Smooth muscle cell (in vitro differentiated cells): ENCODE measurements at regions not wholly inside any gene's neighbourhood (a gene's known extent, or its start where the extent isn't known, plus 50 kb on each side); places are given as distances from the start of the nearest gene placed in this dataset.

ENCODE experiments used
- DNase-seq: peaks from one replicate; lab custom pipeline; 2025; ENCODE audit not compliant: unreplicated experiment; lab: John Stamatoyannopoulos, UW
- H2AFZ ChIP-seq: fragments of 200-600 bp; sonication (generic); 2 replicates; pipeline ENCODE4 v1.6.0; 2016; ENCODE audit warnings: antibody characterized with exemption, low read depth, mild to moderate bottlenecking
- H3F3A ChIP-seq: fragments of 200-600 bp; sonication (generic); 2 replicates; pipeline ENCODE4 v1.6.0; 2017; ENCODE audit warnings: antibody characterized with exemption, low read depth
- H3K27ac ChIP-seq: fragments of 200-600 bp; sonication (generic); 2 replicates; pipeline ENCODE4 v1.5.1; 2016; ENCODE audit warnings: low read depth, mild to moderate bottlenecking
- H3K27me3 ChIP-seq: fragments of 200-600 bp; sonication (generic); 2 replicates; pipeline ENCODE4 v1.6.1; 2016; ENCODE audit warnings: low read depth, mild to moderate bottlenecking
- H3K36me3 ChIP-seq: fragments of 200-600 bp; sonication (generic); 2 replicates; pipeline ENCODE4 v1.5.1; 2016; ENCODE audit warnings: low read depth
- H3K4me1 ChIP-seq: fragments of 200-600 bp; sonication (generic); 2 replicates; pipeline ENCODE4 v1.5.1; 2016; ENCODE audit warnings: low read depth
- H3K4me2 ChIP-seq: fragments of 200-600 bp; sonication (generic); 2 replicates; pipeline ENCODE4 v1.6.0; 2016; ENCODE audit warnings: mild to moderate bottlenecking
- H3K4me3 ChIP-seq: fragments of 200-600 bp; sonication (generic); 2 replicates; pipeline ENCODE4 v1.5.1; 2016; ENCODE audit warnings: mild to moderate bottlenecking
- H3K79me2 ChIP-seq: fragments of 200-600 bp; sonication (generic); 2 replicates; pipeline ENCODE4 v1.6.0; 2016; ENCODE audit warnings: low read depth, mild to moderate bottlenecking
- H3K9ac ChIP-seq: fragments of 200-600 bp; sonication (generic); 2 replicates; pipeline ENCODE4 v1.6.0; 2016; ENCODE audit warnings: low read depth
- H3K9me3 ChIP-seq: fragments of 200-600 bp; sonication (generic); replicated peaks from 2 replicates; pipeline ENCODE4 v1.5.1; 2016; ENCODE audit warnings: low read depth
- H4K20me1 ChIP-seq: fragments of 200-600 bp; sonication (generic); 2 replicates; pipeline ENCODE4 v1.6.0; 2016; ENCODE audit warnings: low read depth
- CTCF ChIP-seq: fragments of 200-600 bp; sonication (generic); IDR thresholded peaks from 2 replicates; pipeline ENCODE4 v1.5.1; 2017; ENCODE audit warnings: borderline replicate concordance, mild to moderate bottlenecking, antibody characterized with exemption; ENCODE audit not compliant: insufficient read depth, poor library complexity, severe bottlenecking
- WGBS: methylation state at CpG from one replicate; pipeline ENCODE4 v1.1.7; 2016; ENCODE audit warnings: low lambda C conversion rate; 5-methylcytosine and 5-hydroxymethylcytosine counted together

- Histone ChIP-seq H3F3A (no peaks in the 10 kb centered on the region), H3K36me3 (no peaks in the 10 kb centered on the region), H3K27ac (no peak overlapping the region), H3K9me3 (no peaks in the 10 kb centered on the region), H3K79me2 (no peaks in the 10 kb centered on the region), H4K20me1 (no peaks in the 10 kb centered on the region), H3K4me1 (no peaks in the 10 kb centered on the region), H3K4me3 (no peak overlapping the region), H3K27me3 (no peaks in the 10 kb centered on the region), H3K9ac (no peak overlapping the region), H2AFZ (no peak overlapping the region), H3K4me2 (no peak overlapping the region)
- DNase-seq: no peak
- TF ChIP-seq CTCF: no peak
- 61% methylated on average over 13 of the region's 13 CpGs for WGBS
Measured at GRCh38 chr5:171702135-171702770, 83.4 kb upstream of the SMIM23 start.

GRCh38 chr5:171703146-171703545, 82.5 kb upstream of the SMIM23 start:
- Histone ChIP-seq H3K79me2 (no peaks in the 10 kb centered on the region), H3K27ac (no peak overlapping the region), H3K9me3 (no peaks in the 10 kb centered on the region), H3F3A (no peaks in the 10 kb centered on the region), H3K4me2 (no peak overlapping the region), H3K4me1 (no peaks in the 10 kb centered on the region), H2AFZ (no peak overlapping the region), H3K9ac (no peak overlapping the region), H3K27me3 (no peaks in the 10 kb centered on the region), H3K4me3 (no peak overlapping the region), H3K36me3 (no peaks in the 10 kb centered on the region), H4K20me1 (no peaks in the 10 kb centered on the region)
- 95% methylated on average over 11 of the region's 11 CpGs for WGBS
- TF ChIP-seq CTCF: no peak
- no peak for DNase-seq

DNA sequence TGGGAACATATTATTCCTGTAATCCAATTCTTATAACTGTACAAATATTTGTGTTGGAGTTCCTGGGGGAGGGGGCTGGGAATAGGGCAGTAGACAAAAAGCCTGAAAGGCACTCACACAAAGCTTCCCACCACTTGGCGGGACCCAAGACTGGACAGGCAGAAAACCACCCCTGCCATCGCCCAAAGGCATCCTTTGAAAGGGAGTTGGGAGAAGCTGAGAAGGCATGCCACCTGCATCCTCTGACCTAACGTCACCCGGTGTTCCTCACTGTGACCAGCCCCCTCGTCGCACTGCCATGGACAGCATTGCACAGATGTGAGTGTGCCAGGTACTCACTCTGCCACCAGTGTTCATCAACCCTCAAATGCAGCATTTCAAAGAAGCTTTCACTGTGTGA, 80.6 kb upstream of the SMIM23 start:
- Histone ChIP-seq H2AFZ (no peak overlapping the region), H3K9me3 (no peaks in the 10 kb centered on the region), H3K36me3 (no peaks in the 10 kb centered on the region), H3K4me1 (no peaks in the 10 kb centered on the region), H3K4me3 (no peak overlapping the region), H3K27me3 (no peaks in the 10 kb centered on the region), H3F3A (no peaks in the 10 kb centered on the region), H3K4me2 (no peak overlapping the region), H3K79me2 (no peaks in the 10 kb centered on the region), H3K9ac (no peak overlapping the region), H4K20me1 (no peaks in the 10 kb centered on the region), H3K27ac (no peak overlapping the region)
- no peak for DNase-seq
- 95% methylated on average over 6 of the region's 6 CpGs for WGBS
- no peak for TF ChIP-seq CTCF

GRCh38 chr5:171705830-171706468, 79.7 kb upstream of the SMIM23 start:
- Histone ChIP-seq H4K20me1 (no peaks in the 10 kb centered on the region), H3K9ac (no peak overlapping the region), H3K27ac (no peak overlapping the region), H3K9me3 (no peaks in the 10 kb centered on the region), H3K4me1 (no peaks in the 10 kb centered on the region), H3K27me3 (no peaks in the 10 kb centered on the region), H3K4me3 (no peak overlapping the region), H3F3A (no peaks in the 10 kb centered on the region), H2AFZ (no peak overlapping the region), H3K4me2 (no peak overlapping the region), H3K79me2 (no peaks in the 10 kb centered on the region), H3K36me3 (no peaks in the 10 kb centered on the region)
- no peak for TF ChIP-seq CTCF
- WGBS: 89% methylated on average over 7 of the region's 7 CpGs
- DNase-seq: no peak
